Natural killer cell treated with Interleukin-12 subunit alpha and Interleukin-12 subunit beta and Interleukin-15 and Interleukin-18, amount 100 ng/mL, for 72 hours (primary cell): ENCODE measurements at regions not wholly inside any gene's neighbourhood (a gene's known extent, or its start where the extent isn't known, plus 50 kb on each side); places are given as distances from the start of the nearest gene placed in this dataset.

ENCODE experiments used
- ATAC-seq, 2 donors: fragments of 150-1000 bp; cut with Tn5 transposase in 1 of 2; sonication (Bioruptor Pico), chemical (Tn5 transposase) in 1 of 2; 2 replicates each; pipeline ENCODE4 v1.10.0; 2021
- DNase-seq: peaks from one replicate; pipeline ENCODE4 v3.0.0; 2022; ENCODE audit warnings: low spot score
- H3K27ac Mint-ChIP-seq, 2 donors: 1 replicate in 1 of 2; 2 replicates in 1 of 2; pipeline ENCODE4 v1.8.0; 2022; ENCODE audit warnings: mixed read lengths in 2 of 2, mild to moderate bottlenecking in 1 of 2, moderate library complexity in 1 of 2
- H3K27me3 Mint-ChIP-seq, 2 donors: 1 replicate in 1 of 2; 2 replicates in 1 of 2; pipeline ENCODE4 v1.8.0; 2022; ENCODE audit warnings: mixed read lengths in 2 of 2
- H3K36me3 Mint-ChIP-seq: one replicate; pipeline ENCODE4 v1.8.0; 2022; ENCODE audit warnings: mixed read lengths
- H3K4me1 Mint-ChIP-seq, 2 donors: 1 replicate in 1 of 2; 2 replicates in 1 of 2; pipeline ENCODE4 v1.8.0; 2022; ENCODE audit warnings: low read depth in 2 of 2, mixed read lengths in 2 of 2, mild to moderate bottlenecking in 1 of 2
- H3K4me3 Mint-ChIP-seq: one replicate; pipeline ENCODE4 v1.8.0; 2022; ENCODE audit warnings: mixed read lengths
- H3K9me3 Mint-ChIP-seq: 2 replicates; pipeline ENCODE4 v1.8.0; 2022; ENCODE audit warnings: mixed read lengths

GRCh38 chr2:194745557-194746146, 911.4 kb upstream of the SLC39A10 start:
- H3K27ac Mint-ChIP-seq, result no peak overlapping the region
- H3K36me3 Mint-ChIP-seq, result no peaks in the 10 kb centered on the region
- H3K4me3 Mint-ChIP-seq, result no peak overlapping the region
- ATAC-seq (no peak), DNase-seq (no peak)
- no peaks in the 10 kb centered on the region for H3K27me3 Mint-ChIP-seq
- peaks cover 4% of the 10 kb centered on the region for H3K9me3 Mint-ChIP-seq
- H3K4me1 Mint-ChIP-seq, result no peaks in the 10 kb centered on the region

GRCh38 chr2:194742706-194743105, 914.3 kb upstream of the SLC39A10 start:
- H3K27ac Mint-ChIP-seq, result no peak overlapping the region
- H3K4me3 Mint-ChIP-seq, result no peak overlapping the region
- DNase-seq, result no peak
- H3K36me3 Mint-ChIP-seq, result no peaks in the 10 kb centered on the region
- H3K9me3 Mint-ChIP-seq, result peaks cover 11% of the 10 kb centered on the region
- ATAC-seq, result no peak
- H3K27me3 Mint-ChIP-seq, result no peaks in the 10 kb centered on the region
- H3K4me1 Mint-ChIP-seq, result no peaks in the 10 kb centered on the region

- peaks cover 16% of the 10 kb centered on the region for H3K9me3 Mint-ChIP-seq
- H3K4me3 Mint-ChIP-seq, result no peak overlapping the region
- H3K36me3 Mint-ChIP-seq, result no peaks in the 10 kb centered on the region
- no peak overlapping the region for H3K27ac Mint-ChIP-seq
- H3K27me3 Mint-ChIP-seq, result no peaks in the 10 kb centered on the region
- H3K4me1 Mint-ChIP-seq, result no peaks in the 10 kb centered on the region
- no peak for DNase-seq
- ATAC-seq, result no peak
Observed at GRCh38 chr2:194739217-194739616, 917.8 kb upstream of the SLC39A10 start.

GRCh38 chr2:194735837-194736542, 921.0 kb upstream of the SLC39A10 start:
- Mint-ChIP-seq H3K27me3 (no peaks in the 10 kb centered on the region), H3K27ac (no peak overlapping the region), H3K4me1 (no peaks in the 10 kb centered on the region), H3K36me3 (no peaks in the 10 kb centered on the region), H3K9me3 (peaks cover 19% of the 10 kb centered on the region), H3K4me3 (no peak overlapping the region)
- ATAC-seq (no peak), DNase-seq (no peak)

- Mint-ChIP-seq H3K9me3 (peaks cover 11% of the 10 kb centered on the region), H3K4me1 (no peaks in the 10 kb centered on the region), H3K27ac (no peak overlapping the region), H3K36me3 (no peaks in the 10 kb centered on the region), H3K27me3 (no peaks in the 10 kb centered on the region), H3K4me3 (no peak overlapping the region)
- ATAC-seq, result no peak
- no peak for DNase-seq
Observed at GRCh38 chr2:194730266-194730665, 926.8 kb upstream of the SLC39A10 start.

GRCh38 chr2:194725169-194725568, 931.9 kb upstream of the SLC39A10 start:
- Mint-ChIP-seq H3K36me3 (no peaks in the 10 kb centered on the region), H3K27ac (no peak overlapping the region), H3K4me1 (no peaks in the 10 kb centered on the region), H3K4me3 (no peak overlapping the region), H3K9me3 (peaks cover 18% of the 10 kb centered on the region), H3K27me3 (no peaks in the 10 kb centered on the region)
- no peak for DNase-seq
- ATAC-seq, result no peak

GRCh38 chr2:194723446-194723845, 933.6 kb upstream of the SLC39A10 start:
- no peak for ATAC-seq
- Mint-ChIP-seq H3K36me3 (no peaks in the 10 kb centered on the region), H3K9me3 (peaks cover 15% of the 10 kb centered on the region), H3K4me3 (no peak overlapping the region), H3K27me3 (no peaks in the 10 kb centered on the region), H3K4me1 (no peaks in the 10 kb centered on the region), H3K27ac (no peak overlapping the region)
- no peak for DNase-seq

- Mint-ChIP-seq H3K36me3 (no peaks in the 10 kb centered on the region), H3K27me3 (no peaks in the 10 kb centered on the region), H3K27ac (no peak overlapping the region), H3K9me3 (peaks cover 11% of the 10 kb centered on the region), H3K4me3 (no peak overlapping the region), H3K4me1 (no peaks in the 10 kb centered on the region)
- no peak for ATAC-seq
- no peak for DNase-seq
Observed at GRCh38 chr2:194721227-194721626, 935.8 kb upstream of the SLC39A10 start.

GRCh38 chr2:194720462-194720861, 936.6 kb upstream of the SLC39A10 start:
- Mint-ChIP-seq H3K4me1 (no peaks in the 10 kb centered on the region), H3K4me3 (no peak overlapping the region), H3K9me3 (peaks cover 11% of the 10 kb centered on the region), H3K27ac (no peak overlapping the region), H3K36me3 (no peaks in the 10 kb centered on the region), H3K27me3 (no peaks in the 10 kb centered on the region)
- ATAC-seq (no peak), DNase-seq (no peak)

- DNase-seq, result no peak
- no peaks in the 10 kb centered on the region for H3K4me1 Mint-ChIP-seq
- H3K9me3 Mint-ChIP-seq, result peaks cover 16% of the 10 kb centered on the region
- no peak overlapping the region for H3K27ac Mint-ChIP-seq
- no peak overlapping the region for H3K4me3 Mint-ChIP-seq
- H3K27me3 Mint-ChIP-seq, result no peaks in the 10 kb centered on the region
- H3K36me3 Mint-ChIP-seq, result no peaks in the 10 kb centered on the region
- ATAC-seq, result no peak
Observed at GRCh38 chr2:194718881-194719280, 938.1 kb upstream of the SLC39A10 start.

GRCh38 chr2:194714541-194714940, 942.5 kb upstream of the SLC39A10 start:
- H3K36me3 Mint-ChIP-seq, result no peaks in the 10 kb centered on the region
- H3K27me3 Mint-ChIP-seq, result no peaks in the 10 kb centered on the region
- DNase-seq, result no peak
- no peaks in the 10 kb centered on the region for H3K4me1 Mint-ChIP-seq
- ATAC-seq, result no peak
- H3K4me3 Mint-ChIP-seq, result no peak overlapping the region
- H3K27ac Mint-ChIP-seq, result no peak overlapping the region
- H3K9me3 Mint-ChIP-seq, result peaks cover 6% of the 10 kb centered on the region

GRCh38 chr2:194709840-194710239, 947.2 kb upstream of the SLC39A10 start:
- Mint-ChIP-seq H3K4me3 (no peak overlapping the region), H3K36me3 (no peaks in the 10 kb centered on the region), H3K27ac (no peak overlapping the region), H3K4me1 (no peaks in the 10 kb centered on the region), H3K9me3 (peaks cover 12% of the 10 kb centered on the region), H3K27me3 (no peaks in the 10 kb centered on the region)
- ATAC-seq (no peak), DNase-seq (no peak)

- Mint-ChIP-seq H3K36me3 (no peaks in the 10 kb centered on the region), H3K9me3 (peaks cover 6% of the 10 kb centered on the region), H3K4me1 (no peaks in the 10 kb centered on the region), H3K4me3 (no peak overlapping the region), H3K27me3 (no peaks in the 10 kb centered on the region), H3K27ac (no peak overlapping the region)
- no peak for ATAC-seq
- DNase-seq, result no peak
Observed at GRCh38 chr2:194706179-194706578, 950.8 kb upstream of the SLC39A10 start.

- H3K4me3 Mint-ChIP-seq, result no peak overlapping the region
- no peaks in the 10 kb centered on the region for H3K27me3 Mint-ChIP-seq
- ATAC-seq, result no peak
- peaks cover 6% of the 10 kb centered on the region for H3K9me3 Mint-ChIP-seq
- no peak overlapping the region for H3K27ac Mint-ChIP-seq
- no peaks in the 10 kb centered on the region for H3K36me3 Mint-ChIP-seq
- no peak for DNase-seq
- no peaks in the 10 kb centered on the region for H3K4me1 Mint-ChIP-seq
Observed at GRCh38 chr2:194705398-194705797, 951.6 kb upstream of the SLC39A10 start.

GRCh38 chr2:194700726-194701125, 956.3 kb upstream of the SLC39A10 start:
- Mint-ChIP-seq H3K27me3 (no peaks in the 10 kb centered on the region), H3K27ac (no peak overlapping the region), H3K36me3 (no peaks in the 10 kb centered on the region), H3K9me3 (peaks cover 3% of the 10 kb centered on the region), H3K4me3 (no peak overlapping the region), H3K4me1 (no peaks in the 10 kb centered on the region)
- ATAC-seq (no peak), DNase-seq (no peak)
